Testis (tissue), 2 donors: ENCODE measurements at regions not wholly inside any gene's neighbourhood (a gene's known extent, or its start where the extent isn't known, plus 50 kb on each side); places are given as distances from the start of the nearest gene placed in this dataset.

Experiments
- POLR2A ChIP-seq: fragments of 450-650 bp; IDR thresholded peaks from one replicate; pipeline ENCODE4 v1.6.1; 2017; ENCODE audit warnings: antibody characterized with exemption, mild to moderate bottlenecking, moderate library complexity
- TF ChIP-seq, protein P1 (sequence below), 3 experiments: fragments of 450-650 bp in 2 of 3; fragments of 200-600 bp in 1 of 3; sonication (generic) in 1 of 3; IDR thresholded peaks; one replicate each; pipeline ENCODE4 v1.5.1; 2016 to 2019; ENCODE audit warnings: antibody characterized with exemption in 3 of 3, mild to moderate bottlenecking in 2 of 3, moderate library complexity in 1 of 3

DNA sequence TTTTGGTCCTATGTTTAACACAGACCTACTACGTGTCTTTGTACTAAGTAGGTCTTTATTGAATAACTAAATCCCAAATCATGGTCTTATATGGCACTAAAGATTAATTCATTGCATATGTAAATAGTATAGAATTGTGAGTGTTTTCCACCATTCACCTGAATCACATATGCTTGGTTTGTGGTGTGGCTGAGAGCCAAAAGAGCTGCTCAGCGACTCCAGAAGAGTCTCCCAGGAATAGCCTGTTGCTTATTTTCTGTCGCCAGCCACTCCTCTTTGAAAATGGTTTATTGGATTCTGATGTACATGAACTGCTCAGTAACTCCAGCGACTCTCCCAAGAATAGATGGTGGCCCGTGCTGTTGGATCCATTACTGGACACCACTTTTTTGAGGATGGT, 184.5 kb downstream of the CLCN4 start:
- TF ChIP-seq, protein P1, sequence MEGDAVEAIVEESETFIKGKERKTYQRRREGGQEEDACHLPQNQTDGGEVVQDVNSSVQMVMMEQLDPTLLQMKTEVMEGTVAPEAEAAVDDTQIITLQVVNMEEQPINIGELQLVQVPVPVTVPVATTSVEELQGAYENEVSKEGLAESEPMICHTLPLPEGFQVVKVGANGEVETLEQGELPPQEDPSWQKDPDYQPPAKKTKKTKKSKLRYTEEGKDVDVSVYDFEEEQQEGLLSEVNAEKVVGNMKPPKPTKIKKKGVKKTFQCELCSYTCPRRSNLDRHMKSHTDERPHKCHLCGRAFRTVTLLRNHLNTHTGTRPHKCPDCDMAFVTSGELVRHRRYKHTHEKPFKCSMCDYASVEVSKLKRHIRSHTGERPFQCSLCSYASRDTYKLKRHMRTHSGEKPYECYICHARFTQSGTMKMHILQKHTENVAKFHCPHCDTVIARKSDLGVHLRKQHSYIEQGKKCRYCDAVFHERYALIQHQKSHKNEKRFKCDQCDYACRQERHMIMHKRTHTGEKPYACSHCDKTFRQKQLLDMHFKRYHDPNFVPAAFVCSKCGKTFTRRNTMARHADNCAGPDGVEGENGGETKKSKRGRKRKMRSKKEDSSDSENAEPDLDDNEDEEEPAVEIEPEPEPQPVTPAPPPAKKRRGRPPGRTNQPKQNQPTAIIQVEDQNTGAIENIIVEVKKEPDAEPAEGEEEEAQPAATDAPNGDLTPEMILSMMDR (IDR thresholded peaks at IDR 0.05) = no peak
- no peak for TF ChIP-seq POLR2A
